GM18498 (cell line): ENCODE measurements at regions not wholly inside any gene's neighbourhood (a gene's known extent, or its start where the extent isn't known, plus 50 kb on each side); places are given as distances from the start of the nearest gene placed in this dataset.

Experiments used
- ATAC-seq: cut with Tn5 transposase; IDR thresholded peaks from one replicate; pipeline ENCODE4 v1.9.1; 2021; ENCODE audit warnings: mild to moderate bottlenecking, moderate library complexity; ENCODE audit not compliant: unreplicated experiment

- no peak for ATAC-seq
Observed at GRCh38 chr6:156461647-156462046, 315.5 kb upstream of the ARID1B start.

DNA sequence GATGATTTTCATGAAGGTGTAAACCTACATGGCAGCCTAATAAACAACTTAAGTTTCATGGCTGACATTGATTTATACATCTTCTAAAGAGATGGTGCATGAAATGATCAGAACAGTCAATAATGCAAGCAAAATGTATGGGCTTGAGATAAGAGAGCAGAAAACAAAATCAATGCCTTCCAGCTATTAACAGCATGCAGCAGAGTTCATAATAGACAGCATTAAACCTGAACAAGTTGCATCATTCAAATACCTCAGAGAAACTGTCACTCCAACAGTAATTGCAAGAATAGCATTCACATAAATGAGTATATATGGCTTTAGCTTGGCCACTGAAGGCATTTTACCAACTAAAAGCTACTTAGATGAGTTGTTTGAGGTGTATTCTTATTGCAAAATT, 319.6 kb upstream of the ARID1B start:
- ATAC-seq = no peak

- ATAC-seq = no peak
Observed at GRCh38 chr6:156455847-156456246, 321.3 kb upstream of the ARID1B start.

DNA sequence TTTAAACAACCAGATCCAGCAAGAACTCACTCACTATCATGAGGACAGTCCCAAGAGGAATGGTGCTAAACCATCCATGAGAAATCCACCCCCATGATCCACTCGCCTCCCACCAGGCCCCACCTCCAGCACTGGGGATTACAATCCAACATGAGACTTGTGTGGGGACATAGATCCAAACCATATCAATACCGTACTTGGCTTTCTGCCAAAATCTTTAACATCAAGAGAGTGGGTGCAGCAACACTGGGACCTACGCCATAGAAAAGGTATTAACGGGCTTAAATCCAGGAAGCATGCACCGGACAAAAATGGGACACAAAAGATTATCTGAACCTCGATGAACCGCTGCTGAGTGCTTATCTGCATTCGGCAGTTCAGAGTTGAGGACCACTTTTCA, 322.3 kb upstream of the ARID1B start:
- no peak for ATAC-seq

- no peak for ATAC-seq
Observed at GRCh38 chr6:156451726-156452125, 325.5 kb upstream of the ARID1B start.

DNA sequence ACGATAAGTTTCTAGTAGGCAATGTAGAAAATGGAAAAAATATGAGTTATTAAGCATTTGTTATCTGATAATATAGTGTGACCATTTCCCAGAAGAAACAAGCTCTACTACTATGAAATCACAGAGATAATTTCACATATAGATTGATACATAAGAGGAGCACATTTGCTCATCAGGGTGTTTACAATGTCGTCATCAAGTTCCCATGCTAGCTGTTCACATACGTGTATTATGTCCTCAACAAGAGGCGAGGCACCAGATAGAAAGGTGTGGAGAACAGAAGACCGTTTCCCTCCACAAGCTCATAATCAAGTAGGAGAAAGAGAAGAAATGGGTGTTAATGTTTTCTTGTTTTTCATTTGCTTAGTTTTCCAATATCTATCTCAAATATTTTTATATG, 326.1 kb upstream of the ARID1B start:
- ATAC-seq = no peak

- ATAC-seq = no peak
Observed at GRCh38 chr6:156450421-156450820, 326.8 kb upstream of the ARID1B start.

DNA sequence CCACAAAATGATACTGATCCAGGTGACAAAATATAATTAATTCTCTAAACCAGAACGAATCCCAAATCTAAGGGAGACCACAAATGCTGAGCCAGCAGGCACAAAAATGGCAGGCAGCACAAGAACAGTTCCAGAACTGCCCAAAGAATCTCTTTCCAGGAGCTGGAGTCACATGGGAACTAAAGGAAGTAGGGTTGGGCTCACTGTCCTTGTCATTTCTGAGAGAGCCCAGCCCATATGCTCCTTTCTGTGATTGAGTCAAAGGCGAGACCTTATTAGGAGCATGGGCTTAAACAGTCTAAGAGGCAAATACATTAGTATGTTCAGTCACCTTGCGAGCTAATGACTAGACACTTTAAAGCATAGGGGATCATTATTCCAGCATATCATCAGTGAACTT, 327.6 kb upstream of the ARID1B start:
- ATAC-seq = no peak

DNA sequence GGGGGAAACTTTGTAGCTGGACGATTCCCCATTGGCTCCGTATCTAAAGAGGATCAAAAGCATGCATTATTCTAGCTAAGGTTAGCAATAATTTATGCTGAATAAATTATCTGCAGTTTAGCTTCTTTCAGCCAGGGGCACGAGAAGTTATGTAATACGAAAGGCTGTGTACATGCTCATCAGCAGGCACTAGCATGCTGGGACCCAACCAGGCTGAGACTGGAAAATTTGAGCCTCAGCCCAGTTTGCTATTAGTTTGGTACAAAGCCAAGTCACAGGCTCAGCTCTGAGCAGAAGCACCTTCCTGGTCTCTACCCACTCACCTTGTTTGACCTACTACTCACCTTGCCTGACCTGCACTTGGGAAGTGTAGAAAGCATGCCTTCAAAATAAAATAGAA, 328.1 kb upstream of the ARID1B start:
- ATAC-seq = no peak

DNA sequence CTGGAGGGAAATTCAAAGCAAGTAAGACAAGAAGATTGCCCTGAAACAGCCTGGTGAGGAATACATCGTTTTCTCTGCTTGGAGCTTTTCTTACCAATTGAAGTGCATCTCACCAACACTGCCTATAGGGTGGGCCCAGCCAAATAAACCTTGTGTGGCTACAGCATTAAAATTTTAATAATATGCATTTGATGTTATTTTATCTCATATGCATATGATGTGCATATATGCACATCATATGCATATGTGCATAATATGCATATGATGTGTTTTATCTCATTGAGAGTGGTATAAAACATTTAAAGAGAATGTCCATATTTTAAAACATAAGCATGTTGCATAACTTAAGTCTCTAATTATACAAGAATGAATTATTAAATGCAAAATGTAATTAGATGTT, 328.6 kb upstream of the ARID1B start:
- no peak for ATAC-seq

DNA sequence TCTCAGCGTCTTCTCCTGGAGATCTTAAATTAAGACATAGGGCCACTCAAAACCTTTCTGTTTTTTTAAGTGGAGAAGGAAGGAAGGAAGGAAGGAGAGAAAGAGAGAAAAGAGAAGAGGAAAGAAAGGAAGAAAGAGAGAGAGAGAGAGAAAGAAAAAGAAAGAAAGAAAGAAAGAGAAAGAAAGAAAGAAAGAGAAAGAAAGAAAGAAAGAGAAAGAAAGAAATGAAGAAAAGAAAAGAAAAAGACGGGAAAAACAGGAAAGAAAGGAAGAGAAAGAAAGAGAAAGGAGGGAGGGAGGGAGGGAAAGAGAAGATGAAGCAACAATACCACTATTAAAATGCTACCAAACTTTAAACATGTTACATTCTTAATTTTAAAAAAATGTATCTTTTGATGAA, 336.5 kb upstream of the ARID1B start:
- ATAC-seq = no peak

DNA sequence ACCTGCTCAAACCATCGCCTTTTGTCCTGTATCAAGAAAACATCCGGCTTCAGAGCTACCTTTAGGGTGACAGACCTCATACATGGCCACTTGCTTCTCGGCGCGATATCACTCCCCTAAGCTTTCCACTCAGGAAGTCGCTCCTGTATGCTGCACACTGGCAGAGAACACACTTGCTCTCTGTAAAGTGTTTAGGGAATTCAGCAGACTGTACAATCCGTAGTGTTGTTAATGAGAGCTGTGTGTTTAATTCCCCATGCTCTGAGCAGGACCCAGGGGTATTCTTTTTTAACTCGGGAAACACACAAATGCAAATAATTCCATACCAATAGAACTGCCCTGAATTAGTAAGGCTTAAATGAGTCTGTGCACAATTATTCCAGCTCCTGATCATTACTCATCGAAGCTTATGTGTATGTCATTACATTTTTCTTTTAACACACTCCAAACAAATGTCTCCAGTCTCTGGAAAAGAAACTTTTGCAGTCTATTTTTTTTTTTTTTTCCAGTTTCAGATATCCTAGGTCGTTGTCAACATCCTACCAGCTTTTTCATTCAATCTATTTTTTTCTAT, 338.7 kb upstream of the ARID1B start:
- no peak for ATAC-seq

DNA sequence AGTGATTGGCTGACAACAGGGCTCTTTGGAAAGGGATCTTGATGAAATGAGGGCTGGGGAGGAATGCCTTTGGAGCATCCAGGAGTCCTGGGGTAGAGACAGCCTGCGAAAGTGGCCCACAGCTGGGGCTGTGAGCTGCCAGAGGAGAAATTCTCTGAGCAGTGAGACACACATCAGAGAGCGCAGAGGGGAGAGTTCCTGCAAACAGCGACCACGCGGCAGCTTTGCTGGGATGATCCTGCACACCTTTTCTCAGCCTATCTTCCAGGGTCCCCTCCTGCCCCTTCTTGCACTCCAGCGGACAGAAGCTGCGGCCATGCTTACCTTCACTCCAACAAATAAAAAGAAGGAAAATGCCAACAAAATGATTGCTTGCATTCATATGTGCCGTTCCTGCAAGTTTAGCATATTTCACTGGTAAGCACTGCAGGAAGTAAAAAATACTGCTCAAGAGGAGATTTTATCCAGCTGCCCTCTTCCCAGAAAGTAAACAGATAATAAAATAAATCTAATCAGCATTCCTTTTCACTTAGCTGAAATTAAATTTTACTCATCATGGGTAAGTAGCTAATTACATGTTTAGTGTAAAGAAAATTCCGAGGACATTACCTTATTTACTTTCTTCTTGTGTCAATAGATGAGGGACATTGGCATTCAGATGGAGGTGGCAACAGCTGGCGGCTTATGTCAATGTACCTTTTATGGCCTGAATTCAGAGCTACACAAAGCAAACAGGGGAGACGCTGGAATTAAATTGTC, 339.9 kb upstream of the ARID1B start:
- no peak for ATAC-seq

DNA sequence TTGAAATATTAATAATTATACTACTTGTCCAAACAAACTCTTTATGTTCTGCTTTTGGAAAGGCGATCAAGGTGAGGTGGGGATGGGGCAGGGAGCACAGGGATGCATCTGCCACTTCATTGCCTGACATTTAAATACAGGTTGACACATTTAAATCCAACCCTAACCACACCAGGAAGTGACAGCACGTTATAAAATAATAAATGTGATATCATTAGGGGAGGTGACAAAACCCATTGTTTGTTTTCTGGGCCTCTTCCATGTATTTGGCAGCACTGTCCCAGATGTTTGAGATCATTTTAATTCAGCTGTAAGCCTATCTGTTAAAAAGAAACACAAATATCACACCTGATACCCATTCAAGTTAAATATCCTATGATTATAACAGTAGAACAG, 342.4 kb upstream of the ARID1B start:
- ATAC-seq = no peak

GRCh38 chr6:156434049-156434794, 343.0 kb upstream of the ARID1B start:
- no peak for ATAC-seq

- no peak for ATAC-seq
Observed at GRCh38 chr6:156432543-156432942, 344.6 kb upstream of the ARID1B start.

DNA sequence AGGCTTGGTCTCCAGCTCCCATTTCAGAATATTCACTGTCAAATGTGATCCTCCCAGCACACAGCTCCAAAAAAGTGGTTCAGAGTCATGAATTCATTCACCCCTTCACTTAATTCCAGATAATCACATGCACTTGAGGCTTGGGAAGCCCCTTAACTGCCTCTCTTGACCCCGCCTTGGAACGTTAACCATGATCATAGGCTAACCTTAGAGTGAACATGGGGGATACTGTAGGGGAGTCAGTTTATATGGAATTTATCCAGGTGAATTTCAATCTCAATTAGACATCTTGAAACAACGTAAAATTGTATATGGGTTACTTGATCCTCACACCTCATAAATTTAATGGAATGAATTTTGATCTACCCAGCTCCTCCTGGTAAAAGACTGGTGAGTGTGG, 346.8 kb upstream of the ARID1B start:
- no peak for ATAC-seq

- ATAC-seq = no peak
Observed at GRCh38 chr6:156427345-156427744, 349.8 kb upstream of the ARID1B start.

DNA sequence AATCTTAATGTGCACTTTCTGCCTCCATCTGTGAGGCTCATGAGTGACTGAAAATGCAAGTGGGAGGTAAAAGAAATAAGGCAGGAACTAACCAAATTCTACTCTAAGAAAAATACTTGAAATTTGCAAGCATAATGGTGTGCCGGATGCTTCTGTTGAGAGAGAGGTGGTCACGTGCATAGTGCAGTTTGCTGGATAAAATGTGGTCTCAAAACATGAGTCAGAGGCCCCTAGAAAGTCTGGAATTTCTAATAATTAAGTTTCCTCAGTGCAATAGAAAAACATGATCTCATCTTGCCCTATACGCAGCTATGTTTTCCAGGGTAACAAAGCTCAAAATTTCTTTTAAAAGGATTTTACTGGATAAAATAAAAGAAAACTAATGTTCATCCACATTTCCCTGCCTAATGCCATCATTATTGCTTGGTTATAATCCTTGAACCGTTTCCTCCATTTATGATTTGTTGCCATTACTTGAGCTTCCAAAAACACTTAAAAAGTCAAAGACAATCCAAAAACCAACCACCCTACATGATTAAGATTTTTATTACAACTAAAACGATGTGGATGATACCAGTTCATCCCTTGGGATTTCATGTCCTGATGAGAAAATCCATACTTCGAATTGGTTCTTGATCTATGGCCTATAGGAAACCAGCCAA, 351.7 kb upstream of the ARID1B start:
- ATAC-seq = no peak

- no peak for ATAC-seq
Observed at GRCh38 chr6:156423829-156424228, 353.3 kb upstream of the ARID1B start.

DNA sequence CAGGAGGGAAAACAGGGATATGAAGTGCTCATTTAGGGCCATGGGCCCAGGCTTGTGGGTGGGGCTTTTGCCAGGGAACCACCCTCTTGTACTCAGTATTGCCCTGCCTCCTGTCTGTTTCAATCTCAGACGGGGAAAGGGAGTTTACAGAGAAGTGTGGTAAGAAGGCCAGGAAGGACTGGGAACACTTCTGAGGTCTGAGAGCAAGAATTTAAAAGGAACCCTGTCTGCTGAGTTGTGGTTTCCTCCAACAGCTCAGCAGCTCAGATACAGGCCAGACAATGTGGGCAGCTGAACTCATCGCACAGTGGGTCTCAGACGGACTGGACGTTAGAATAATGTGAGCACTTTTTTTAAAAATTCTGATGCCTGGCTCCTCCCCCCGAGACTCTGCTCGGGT, 354.1 kb upstream of the ARID1B start:
- ATAC-seq = no peak

DNA sequence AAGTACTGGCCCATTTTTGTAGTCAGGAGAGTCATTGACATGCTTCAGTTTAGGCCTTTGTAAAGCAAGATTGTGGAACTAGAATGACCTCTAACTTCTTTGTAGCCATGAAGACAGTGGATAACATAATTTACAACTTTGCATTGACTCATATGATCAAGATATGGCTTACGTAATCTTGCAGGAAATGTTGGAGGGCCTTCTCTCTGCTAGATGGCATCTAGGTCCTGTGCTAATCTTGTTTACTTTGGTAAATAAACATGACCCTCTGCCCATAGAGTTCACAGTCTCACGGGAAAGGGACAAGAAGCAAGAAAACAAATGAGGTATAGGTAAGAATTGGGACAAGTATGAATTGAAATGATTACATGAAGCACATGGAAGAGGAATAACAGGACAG, 355.2 kb upstream of the ARID1B start:
- no peak for ATAC-seq
